Suprapubic skin (tissue), 4 donors: ENCODE measurements at regions not wholly inside any gene's neighbourhood (a gene's known extent, or its start where the extent isn't known, plus 50 kb on each side); places are given as distances from the start of the nearest gene placed in this dataset.

Experiments used
- EP300 ChIP-seq: sonication (generic); formaldehyde crosslinking; IDR thresholded peaks from one replicate; pipeline ENCODE4 v1.6.1; 2017; ENCODE audit warnings: antibody characterized with exemption
- POLR2AphosphoS5 ChIP-seq, 3 donors: sonication (generic); formaldehyde crosslinking; IDR thresholded peaks; one replicate each; pipeline ENCODE4 v1.6.1; 2017; ENCODE audit warnings: antibody characterized with exemption in 3 of 3
- TF ChIP-seq, protein P1 (sequence below), 2 donors: fragments of 200-600 bp in 1 of 2; fragments of 450-650 bp in 1 of 2; sonication (generic) in 1 of 2; IDR thresholded peaks; one replicate each; pipeline ENCODE4 v1.5.1; 2016 to 2019; ENCODE audit warnings: antibody characterized with exemption in 2 of 2, mild to moderate bottlenecking in 1 of 2, moderate library complexity in 1 of 2

DNA sequence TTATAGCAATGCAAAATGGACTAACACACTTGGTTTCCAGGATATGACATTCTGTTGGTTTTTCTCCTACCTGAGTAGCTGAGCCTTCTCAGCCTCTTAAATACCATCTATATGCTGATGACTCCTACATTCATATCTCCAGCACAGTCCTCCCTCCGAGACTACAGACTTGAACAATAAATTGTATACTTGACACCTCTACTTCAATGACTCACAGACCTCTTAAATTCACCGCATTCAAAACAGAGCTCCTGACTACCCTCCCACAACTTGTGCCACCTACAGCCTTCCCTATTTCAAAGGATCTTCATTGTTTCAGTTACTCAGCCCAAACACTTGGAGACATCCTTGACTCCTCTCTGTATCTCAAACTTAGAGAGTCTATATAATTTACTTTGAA lies 66.8 kb upstream of the ASB17 start:
- TF ChIP-seq, protein P1, sequence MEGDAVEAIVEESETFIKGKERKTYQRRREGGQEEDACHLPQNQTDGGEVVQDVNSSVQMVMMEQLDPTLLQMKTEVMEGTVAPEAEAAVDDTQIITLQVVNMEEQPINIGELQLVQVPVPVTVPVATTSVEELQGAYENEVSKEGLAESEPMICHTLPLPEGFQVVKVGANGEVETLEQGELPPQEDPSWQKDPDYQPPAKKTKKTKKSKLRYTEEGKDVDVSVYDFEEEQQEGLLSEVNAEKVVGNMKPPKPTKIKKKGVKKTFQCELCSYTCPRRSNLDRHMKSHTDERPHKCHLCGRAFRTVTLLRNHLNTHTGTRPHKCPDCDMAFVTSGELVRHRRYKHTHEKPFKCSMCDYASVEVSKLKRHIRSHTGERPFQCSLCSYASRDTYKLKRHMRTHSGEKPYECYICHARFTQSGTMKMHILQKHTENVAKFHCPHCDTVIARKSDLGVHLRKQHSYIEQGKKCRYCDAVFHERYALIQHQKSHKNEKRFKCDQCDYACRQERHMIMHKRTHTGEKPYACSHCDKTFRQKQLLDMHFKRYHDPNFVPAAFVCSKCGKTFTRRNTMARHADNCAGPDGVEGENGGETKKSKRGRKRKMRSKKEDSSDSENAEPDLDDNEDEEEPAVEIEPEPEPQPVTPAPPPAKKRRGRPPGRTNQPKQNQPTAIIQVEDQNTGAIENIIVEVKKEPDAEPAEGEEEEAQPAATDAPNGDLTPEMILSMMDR (IDR thresholded peaks at IDR 0.05): no peak
- TF ChIP-seq EP300 (no peak), POLR2AphosphoS5 (IDR thresholded peaks at IDR 0.05) (no peak)
